Type B pancreatic cell (in vitro differentiated cells): ENCODE measurements at regions not wholly inside any gene's neighbourhood (a gene's known extent, or its start where the extent isn't known, plus 50 kb on each side); places are given as distances from the start of the nearest gene placed in this dataset.

Experiments
- DNase-seq: peaks from one replicate; pipeline ENCODE4 v3.0.0; 2021; ENCODE audit warnings: mixed read lengths; ENCODE audit not compliant: unreplicated experiment; ENCODE audit errors: extremely low spot score
- H3K27ac Mint-ChIP-seq: 2 replicates; pipeline ENCODE4 v1.8.0; 2021; ENCODE audit warnings: mild to moderate bottlenecking, mixed read lengths
- H3K27me3 Mint-ChIP-seq: 2 replicates; pipeline ENCODE4 v1.8.0; 2021; ENCODE audit warnings: mixed read lengths
- H3K36me3 Mint-ChIP-seq: 2 replicates; pipeline ENCODE4 v1.8.0; 2021; ENCODE audit warnings: mixed read lengths
- H3K4me1 Mint-ChIP-seq: one replicate; pipeline ENCODE4 v1.8.0; 2021; ENCODE audit warnings: mixed read lengths; ENCODE audit not compliant: unreplicated experiment
- H3K4me3 Mint-ChIP-seq: 2 replicates; pipeline ENCODE4 v1.8.0; 2021; ENCODE audit warnings: mild to moderate bottlenecking, mixed read lengths
- H3K9me3 Mint-ChIP-seq: 2 replicates; pipeline ENCODE4 v1.8.0; 2021; ENCODE audit warnings: mixed read lengths
- TF ChIP-seq, protein P1 (sequence below): fragments of 200-600 bp; sonication (generic); conservative IDR thresholded peaks from 2 replicates; pipeline ENCODE4 v1.5.0; 2021; ENCODE audit warnings: antibody characterized with exemption, mild to moderate bottlenecking

DNA sequence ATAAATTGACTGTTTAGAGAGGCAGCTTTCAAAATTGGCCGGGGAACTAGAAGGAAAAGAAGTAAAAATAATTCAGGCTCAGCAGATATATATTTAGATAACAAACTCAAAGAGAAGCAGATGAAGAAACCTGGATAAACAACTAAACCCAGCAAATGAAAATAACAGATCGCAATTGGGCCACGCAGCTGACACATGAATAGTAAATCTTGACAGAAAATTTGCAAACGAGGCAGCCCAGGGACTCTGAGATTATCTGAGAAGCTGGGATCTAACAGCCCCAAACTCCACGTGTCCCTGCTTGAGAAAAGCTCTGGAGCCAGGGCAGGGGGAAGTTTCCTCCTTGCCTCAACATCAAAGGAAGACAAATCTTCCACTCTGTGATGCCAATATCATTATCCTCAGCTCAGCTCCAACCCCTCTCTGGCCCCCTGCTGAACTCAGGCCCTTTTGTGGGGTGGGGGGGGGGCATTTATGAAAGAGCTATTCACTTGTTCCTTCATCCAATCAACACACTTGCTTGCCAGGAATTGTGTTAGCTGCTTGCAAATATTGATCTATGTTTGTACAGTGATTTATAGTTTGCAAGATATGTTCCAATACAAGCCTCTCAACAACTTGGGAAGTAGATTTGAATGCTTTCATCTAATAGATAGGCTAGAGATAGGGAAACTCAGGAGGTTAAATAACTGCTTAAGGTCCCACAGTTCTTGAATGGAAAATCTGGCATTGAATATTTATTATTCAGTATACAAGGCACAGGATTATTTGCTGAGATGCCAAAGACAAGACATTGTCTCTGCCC lies 72.5 kb upstream of the C11orf87 start:
- Mint-ChIP-seq H3K4me3 (no peak overlapping the region), H3K27me3 (peaks cover 6% of the 10 kb centered on the region), H3K27ac (no peak overlapping the region), H3K36me3 (no peaks in the 10 kb centered on the region), H3K9me3 (peaks cover 5% of the 10 kb centered on the region), H3K4me1 (peaks cover 4% of the 10 kb centered on the region)
- TF ChIP-seq, protein P1, sequence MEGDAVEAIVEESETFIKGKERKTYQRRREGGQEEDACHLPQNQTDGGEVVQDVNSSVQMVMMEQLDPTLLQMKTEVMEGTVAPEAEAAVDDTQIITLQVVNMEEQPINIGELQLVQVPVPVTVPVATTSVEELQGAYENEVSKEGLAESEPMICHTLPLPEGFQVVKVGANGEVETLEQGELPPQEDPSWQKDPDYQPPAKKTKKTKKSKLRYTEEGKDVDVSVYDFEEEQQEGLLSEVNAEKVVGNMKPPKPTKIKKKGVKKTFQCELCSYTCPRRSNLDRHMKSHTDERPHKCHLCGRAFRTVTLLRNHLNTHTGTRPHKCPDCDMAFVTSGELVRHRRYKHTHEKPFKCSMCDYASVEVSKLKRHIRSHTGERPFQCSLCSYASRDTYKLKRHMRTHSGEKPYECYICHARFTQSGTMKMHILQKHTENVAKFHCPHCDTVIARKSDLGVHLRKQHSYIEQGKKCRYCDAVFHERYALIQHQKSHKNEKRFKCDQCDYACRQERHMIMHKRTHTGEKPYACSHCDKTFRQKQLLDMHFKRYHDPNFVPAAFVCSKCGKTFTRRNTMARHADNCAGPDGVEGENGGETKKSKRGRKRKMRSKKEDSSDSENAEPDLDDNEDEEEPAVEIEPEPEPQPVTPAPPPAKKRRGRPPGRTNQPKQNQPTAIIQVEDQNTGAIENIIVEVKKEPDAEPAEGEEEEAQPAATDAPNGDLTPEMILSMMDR = no peak
- no peak for DNase-seq

DNA sequence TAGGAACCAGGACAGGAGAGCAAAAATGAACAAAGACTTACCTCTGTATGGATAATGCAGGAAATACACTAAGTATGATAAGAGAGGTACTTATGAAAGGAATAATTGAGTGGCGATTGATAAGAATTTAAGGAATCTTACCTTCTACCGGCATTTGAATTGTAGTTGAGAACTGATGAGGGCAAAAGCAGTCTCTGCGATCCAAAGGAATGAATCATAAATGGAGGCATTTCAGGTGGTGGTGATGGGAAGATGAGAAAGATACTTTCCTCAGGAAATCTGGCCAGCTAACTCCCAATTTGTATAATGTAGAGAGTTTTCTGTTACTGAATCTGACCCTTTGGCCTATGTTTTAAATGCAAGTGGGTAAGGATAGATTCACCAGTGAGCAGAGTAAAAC lies 71.9 kb upstream of the C11orf87 start:
- Mint-ChIP-seq H3K9me3 (peaks cover 5% of the 10 kb centered on the region), H3K4me3 (no peak overlapping the region), H3K27me3 (peaks cover 6% of the 10 kb centered on the region), H3K36me3 (no peaks in the 10 kb centered on the region), H3K27ac (no peak overlapping the region), H3K4me1 (peaks cover 4% of the 10 kb centered on the region)
- DNase-seq = no peak
- TF ChIP-seq, protein P1 = no peak

DNA sequence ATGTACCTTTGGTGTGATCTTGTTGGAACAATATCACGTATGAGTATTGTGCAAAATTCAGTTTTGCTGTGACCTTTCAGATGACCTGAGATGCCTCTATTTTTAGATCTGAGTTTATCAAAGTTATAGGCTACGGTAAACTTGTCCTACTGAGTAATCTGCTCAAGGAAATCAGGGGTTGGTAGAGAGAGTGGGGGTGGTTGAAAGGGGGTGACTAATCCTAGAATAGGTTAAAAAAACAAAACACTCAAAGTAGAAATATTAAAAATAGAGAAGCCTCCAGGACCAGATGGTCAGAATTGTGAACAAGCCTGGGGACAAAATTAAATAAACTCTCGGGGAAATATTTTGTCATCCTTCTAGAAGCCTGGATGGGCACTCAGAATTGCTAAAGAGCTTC lies 59.9 kb upstream of the C11orf87 start:
- no peaks in the 10 kb centered on the region for H3K4me1 Mint-ChIP-seq
- TF ChIP-seq, protein P1 = no peak
- H3K36me3 Mint-ChIP-seq = no peaks in the 10 kb centered on the region
- no peaks in the 10 kb centered on the region for H3K9me3 Mint-ChIP-seq
- no peak overlapping the region for H3K27ac Mint-ChIP-seq
- DNase-seq = no peak
- no peak overlapping the region for H3K4me3 Mint-ChIP-seq
- peaks cover 7% of the 10 kb centered on the region for H3K27me3 Mint-ChIP-seq

DNA sequence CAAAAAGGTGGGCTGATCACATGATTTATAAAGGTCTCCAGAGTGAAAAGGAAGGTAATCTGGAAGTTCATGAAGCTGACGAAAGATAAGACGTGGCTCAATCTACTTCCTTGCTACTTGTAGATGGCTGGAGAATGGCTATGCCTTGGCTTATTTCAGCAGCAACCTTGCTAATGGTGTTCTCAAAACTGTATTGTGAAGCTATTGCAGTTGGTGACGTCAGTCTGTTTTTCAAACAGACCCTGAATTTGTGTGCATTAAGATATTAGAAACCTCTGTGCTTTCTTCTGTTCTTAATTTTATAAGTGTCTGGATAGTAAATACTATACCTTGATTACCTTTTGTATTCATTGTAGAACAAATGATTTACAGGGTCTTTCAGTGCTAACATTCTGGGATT lies 58.3 kb upstream of the C11orf87 start:
- DNase-seq = no peak
- no peak overlapping the region for H3K27ac Mint-ChIP-seq
- TF ChIP-seq, protein P1 = no peak
- no peaks in the 10 kb centered on the region for H3K9me3 Mint-ChIP-seq
- H3K27me3 Mint-ChIP-seq = peaks cover 7% of the 10 kb centered on the region
- H3K36me3 Mint-ChIP-seq = no peaks in the 10 kb centered on the region
- no peaks in the 10 kb centered on the region for H3K4me1 Mint-ChIP-seq
- H3K4me3 Mint-ChIP-seq = no peak overlapping the region

DNA sequence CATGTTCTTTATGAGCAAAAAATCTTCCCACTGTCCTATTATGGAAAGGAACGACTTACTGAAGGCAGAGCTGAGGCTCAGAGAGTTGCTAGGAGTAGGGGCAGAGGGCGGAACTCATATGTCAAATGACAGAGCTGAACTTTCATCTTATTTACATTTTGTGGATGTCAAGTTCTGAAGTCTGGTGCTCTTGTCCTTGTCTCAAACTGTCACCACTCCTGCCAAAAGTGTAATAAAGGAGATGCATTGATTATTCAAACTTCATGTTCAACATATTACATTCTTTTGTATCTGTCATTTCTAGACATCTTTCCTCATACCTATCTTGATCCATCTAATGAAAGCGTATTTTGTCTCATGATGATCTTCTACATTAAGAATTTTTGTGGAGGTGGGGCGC lies 57.1 kb upstream of the C11orf87 start:
- no peak overlapping the region for H3K27ac Mint-ChIP-seq
- no peaks in the 10 kb centered on the region for H3K9me3 Mint-ChIP-seq
- no peak for DNase-seq

More for the DNA sequence above, 57.1 kb upstream of the C11orf87 start:
- no peaks in the 10 kb centered on the region for H3K36me3 Mint-ChIP-seq
- TF ChIP-seq, protein P1 = no peak
- H3K27me3 Mint-ChIP-seq = peaks cover 7% of the 10 kb centered on the region
- no peak overlapping the region for H3K4me3 Mint-ChIP-seq
- no peaks in the 10 kb centered on the region for H3K4me1 Mint-ChIP-seq
